MM.1S (cell line): ENCODE measurements at regions not wholly inside any gene's neighbourhood (a gene's known extent, or its start where the extent isn't known, plus 50 kb on each side); places are given as distances from the start of the nearest gene placed in this dataset.

Experiments
- EZH2 ChIP-seq: fragments of 300-600 bp; sonication (generic); optimal IDR thresholded peaks from 2 replicates; pipeline ENCODE3; 2017; ENCODE audit warnings: low read depth, mild to moderate bottlenecking, antibody characterized with exemption, low read length, mixed read lengths
- TF ChIP-seq, protein P1 (sequence below): fragments of 300-600 bp; sonication (generic); IDR thresholded peaks from 2 replicates; pipeline ENCODE4 v1.5.1; 2016; ENCODE audit warnings: antibody characterized with exemption, low read length, mixed read lengths

DNA sequence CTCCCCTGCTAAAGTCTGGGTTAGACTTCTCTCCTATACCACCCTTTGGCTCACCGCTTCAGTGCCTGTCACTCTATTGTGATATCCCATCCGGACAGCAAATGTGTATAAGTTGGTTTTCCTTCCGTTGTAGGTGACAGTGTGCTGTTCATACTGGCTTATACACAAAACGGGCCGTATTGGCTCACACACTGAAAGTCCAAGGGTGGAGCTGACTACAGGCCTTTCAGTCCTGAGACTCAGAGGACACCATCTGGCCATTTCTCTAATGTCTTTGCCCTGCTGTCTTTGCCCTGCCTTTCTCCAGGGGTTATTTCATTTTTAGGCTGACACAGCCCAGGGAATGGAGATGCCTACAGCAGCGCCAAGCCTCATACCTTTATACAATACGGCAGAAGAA, 90.7 kb downstream of the URB2 start:
- TF ChIP-seq, protein P1, sequence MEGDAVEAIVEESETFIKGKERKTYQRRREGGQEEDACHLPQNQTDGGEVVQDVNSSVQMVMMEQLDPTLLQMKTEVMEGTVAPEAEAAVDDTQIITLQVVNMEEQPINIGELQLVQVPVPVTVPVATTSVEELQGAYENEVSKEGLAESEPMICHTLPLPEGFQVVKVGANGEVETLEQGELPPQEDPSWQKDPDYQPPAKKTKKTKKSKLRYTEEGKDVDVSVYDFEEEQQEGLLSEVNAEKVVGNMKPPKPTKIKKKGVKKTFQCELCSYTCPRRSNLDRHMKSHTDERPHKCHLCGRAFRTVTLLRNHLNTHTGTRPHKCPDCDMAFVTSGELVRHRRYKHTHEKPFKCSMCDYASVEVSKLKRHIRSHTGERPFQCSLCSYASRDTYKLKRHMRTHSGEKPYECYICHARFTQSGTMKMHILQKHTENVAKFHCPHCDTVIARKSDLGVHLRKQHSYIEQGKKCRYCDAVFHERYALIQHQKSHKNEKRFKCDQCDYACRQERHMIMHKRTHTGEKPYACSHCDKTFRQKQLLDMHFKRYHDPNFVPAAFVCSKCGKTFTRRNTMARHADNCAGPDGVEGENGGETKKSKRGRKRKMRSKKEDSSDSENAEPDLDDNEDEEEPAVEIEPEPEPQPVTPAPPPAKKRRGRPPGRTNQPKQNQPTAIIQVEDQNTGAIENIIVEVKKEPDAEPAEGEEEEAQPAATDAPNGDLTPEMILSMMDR = no peak
- no peak for TF ChIP-seq EZH2
